Neutrophil (primary cell): ENCODE measurements at regions not wholly inside any gene's neighbourhood (a gene's known extent, or its start where the extent isn't known, plus 50 kb on each side); places are given as distances from the start of the nearest gene placed in this dataset.

ENCODE experiments used
- H3K27ac ChIP-seq: fragments of 200-600 bp; sonication (generic); 2 replicates; pipeline ENCODE4 v1.5.1; 2016; ENCODE audit warnings: mild to moderate bottlenecking, moderate library complexity
- H3K27me3 ChIP-seq: fragments of 200-600 bp; sonication (generic); 2 replicates; pipeline ENCODE4 v1.6.0; 2016; ENCODE audit warnings: mild to moderate bottlenecking
- H3K36me3 ChIP-seq: fragments of 200-600 bp; sonication (generic); 2 replicates; pipeline ENCODE4 v1.5.1; 2017
- H3K4me1 ChIP-seq, 2 experiments: fragments of 200-600 bp in 1 of 2; sonication (generic) in 1 of 2; 1 replicate in 1 of 2; 2 replicates in 1 of 2; pipeline versions ENCODE4 v1.5.1 to v1.6.1; 2013 to 2016; ENCODE audit warnings: low read depth in 1 of 2, low read length in 1 of 2, mild to moderate bottlenecking in 1 of 2, moderate library complexity in 1 of 2; ENCODE audit not compliant: control insufficient read depth in 1 of 2, insufficient read depth in 1 of 2
- H3K4me3 ChIP-seq, 2 experiments: fragments of 200-600 bp in 1 of 2; sonication (generic) in 1 of 2; 1 replicate in 1 of 2; 2 replicates in 1 of 2; pipeline ENCODE4 v1.5.1; 2013 to 2016; ENCODE audit warnings: low read depth in 1 of 2, low read length in 1 of 2, mild to moderate bottlenecking in 1 of 2, moderate library complexity in 1 of 2
- H3K9me3 ChIP-seq: fragments of 200-600 bp; sonication (generic); 2 replicates; pipeline ENCODE4 v1.5.1; 2016
- TF ChIP-seq, protein P1 (sequence below): fragments of 200-600 bp; sonication (generic); IDR thresholded peaks from 2 replicates; pipeline ENCODE4 v1.5.1; 2016; ENCODE audit warnings: antibody characterized with exemption

DNA sequence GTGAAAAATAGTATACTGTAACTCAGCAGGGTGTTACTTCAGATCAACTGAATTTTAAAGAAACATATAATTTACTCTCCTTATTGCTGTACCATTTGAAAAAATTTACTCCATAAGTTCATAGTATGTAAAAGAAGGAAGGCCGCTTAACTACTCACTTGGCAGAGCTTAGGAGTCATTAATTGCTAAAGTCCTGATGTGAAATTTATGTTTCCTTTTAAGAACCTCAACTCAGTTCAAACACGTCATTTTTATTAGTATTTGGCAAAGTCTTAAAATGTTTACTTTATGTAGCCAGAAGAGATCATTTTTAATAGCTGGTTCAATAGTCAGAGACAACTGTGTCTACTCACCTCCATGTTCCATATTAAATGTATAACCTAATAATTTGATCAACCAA lies 268.6 kb downstream of the CDH10 start:
- Histone ChIP-seq H3K4me3 (no peak overlapping the region), H3K27me3 (no peaks in the 10 kb centered on the region), H3K27ac (no peak overlapping the region), H3K9me3 (no peaks in the 10 kb centered on the region), H3K36me3 (no peaks in the 10 kb centered on the region), H3K4me1 (no peaks in the 10 kb centered on the region)
- TF ChIP-seq, protein P1, sequence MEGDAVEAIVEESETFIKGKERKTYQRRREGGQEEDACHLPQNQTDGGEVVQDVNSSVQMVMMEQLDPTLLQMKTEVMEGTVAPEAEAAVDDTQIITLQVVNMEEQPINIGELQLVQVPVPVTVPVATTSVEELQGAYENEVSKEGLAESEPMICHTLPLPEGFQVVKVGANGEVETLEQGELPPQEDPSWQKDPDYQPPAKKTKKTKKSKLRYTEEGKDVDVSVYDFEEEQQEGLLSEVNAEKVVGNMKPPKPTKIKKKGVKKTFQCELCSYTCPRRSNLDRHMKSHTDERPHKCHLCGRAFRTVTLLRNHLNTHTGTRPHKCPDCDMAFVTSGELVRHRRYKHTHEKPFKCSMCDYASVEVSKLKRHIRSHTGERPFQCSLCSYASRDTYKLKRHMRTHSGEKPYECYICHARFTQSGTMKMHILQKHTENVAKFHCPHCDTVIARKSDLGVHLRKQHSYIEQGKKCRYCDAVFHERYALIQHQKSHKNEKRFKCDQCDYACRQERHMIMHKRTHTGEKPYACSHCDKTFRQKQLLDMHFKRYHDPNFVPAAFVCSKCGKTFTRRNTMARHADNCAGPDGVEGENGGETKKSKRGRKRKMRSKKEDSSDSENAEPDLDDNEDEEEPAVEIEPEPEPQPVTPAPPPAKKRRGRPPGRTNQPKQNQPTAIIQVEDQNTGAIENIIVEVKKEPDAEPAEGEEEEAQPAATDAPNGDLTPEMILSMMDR: no peak

DNA sequence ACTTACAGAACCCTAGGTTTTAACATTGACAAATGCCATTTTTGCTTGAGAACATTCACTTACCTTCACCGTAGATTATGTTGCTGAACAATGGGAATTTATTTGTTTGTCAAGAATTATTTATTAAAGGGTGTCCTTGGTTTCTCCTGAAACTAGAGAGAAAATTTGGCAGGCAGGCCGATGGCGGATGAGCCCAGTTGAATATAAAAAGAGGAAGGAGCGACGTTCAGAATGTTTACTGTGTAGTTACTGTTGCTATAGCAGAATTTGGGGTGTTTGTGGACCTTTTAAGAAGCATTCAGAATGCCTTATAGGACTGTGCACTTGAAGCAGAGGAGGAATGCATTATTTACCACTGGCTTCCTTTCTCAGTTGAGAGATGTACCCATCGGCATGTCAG lies 268.2 kb downstream of the CDH10 start:
- Histone ChIP-seq H3K27me3 (no peaks in the 10 kb centered on the region), H3K9me3 (no peaks in the 10 kb centered on the region), H3K4me3 (no peak overlapping the region), H3K36me3 (no peaks in the 10 kb centered on the region), H3K4me1 (no peaks in the 10 kb centered on the region), H3K27ac (no peak overlapping the region)
- TF ChIP-seq, protein P1: no peak

- TF ChIP-seq, protein P1: no peak
- H3K9me3 ChIP-seq: no peaks in the 10 kb centered on the region
- H3K4me1 ChIP-seq: no peaks in the 10 kb centered on the region
- H3K27ac ChIP-seq: no peak overlapping the region
- H3K4me3 ChIP-seq: no peak overlapping the region
- no peaks in the 10 kb centered on the region for H3K27me3 ChIP-seq
- H3K36me3 ChIP-seq: no peaks in the 10 kb centered on the region
Observed at GRCh38 chr5:24381861-24382489, 262.8 kb downstream of the CDH10 start.

DNA sequence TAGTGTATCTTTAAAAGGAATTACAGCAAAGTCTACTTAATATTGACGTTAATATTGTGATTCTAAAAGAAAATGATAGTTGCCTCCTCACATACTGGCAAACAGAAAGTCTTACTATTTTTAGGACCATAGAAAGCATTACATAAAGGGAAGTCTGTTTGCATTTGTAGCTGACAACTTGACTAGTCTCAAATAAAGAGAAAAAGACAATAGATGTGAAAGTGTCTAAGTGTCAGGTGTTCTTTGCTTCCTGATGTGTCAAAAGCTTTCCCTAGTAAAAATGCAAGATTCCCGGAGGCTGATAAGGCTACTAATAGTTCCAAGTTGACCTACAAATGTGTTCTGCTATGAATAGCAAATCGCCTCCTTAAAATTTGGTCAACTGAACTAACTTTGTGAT lies 259.7 kb downstream of the CDH10 start:
- Histone ChIP-seq H3K36me3 (no peaks in the 10 kb centered on the region), H3K27me3 (no peaks in the 10 kb centered on the region), H3K27ac (no peak overlapping the region), H3K4me3 (no peak overlapping the region), H3K9me3 (no peaks in the 10 kb centered on the region), H3K4me1 (no peaks in the 10 kb centered on the region)
- TF ChIP-seq, protein P1: no peak

- Histone ChIP-seq H3K4me1 (no peaks in the 10 kb centered on the region), H3K36me3 (no peaks in the 10 kb centered on the region), H3K4me3 (no peak overlapping the region), H3K9me3 (no peaks in the 10 kb centered on the region), H3K27me3 (no peaks in the 10 kb centered on the region), H3K27ac (no peak overlapping the region)
- TF ChIP-seq, protein P1: no peak
Observed at GRCh38 chr5:24385617-24386016, 259.2 kb downstream of the CDH10 start.

DNA sequence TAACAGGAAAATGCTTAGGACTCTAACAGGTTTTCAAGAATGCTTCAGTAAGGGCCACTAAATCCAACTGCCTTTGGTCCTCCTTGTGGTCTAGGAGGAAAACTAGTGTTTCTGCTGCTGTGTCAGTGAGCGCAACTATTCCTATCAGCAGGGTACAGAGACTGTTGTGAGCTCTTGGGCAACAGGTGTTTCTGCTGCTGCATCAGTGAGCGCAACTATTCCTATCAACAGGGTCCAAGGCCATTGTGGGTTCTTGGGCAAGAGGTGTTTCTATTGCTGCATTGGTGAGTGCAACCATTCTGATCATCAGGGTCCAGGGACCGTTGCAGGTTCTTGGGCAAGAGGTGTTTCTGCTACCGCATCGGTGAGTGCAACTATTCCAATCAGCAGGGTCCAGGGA lies 256.3 kb downstream of the CDH10 start:
- Histone ChIP-seq H3K4me1 (no peaks in the 10 kb centered on the region), H3K4me3 (no peak overlapping the region), H3K27ac (no peak overlapping the region), H3K9me3 (no peaks in the 10 kb centered on the region), H3K36me3 (no peaks in the 10 kb centered on the region), H3K27me3 (no peaks in the 10 kb centered on the region)
- TF ChIP-seq, protein P1: no peak
